HG03558 (cell line): ENCODE measurements at regions not wholly inside any gene's neighbourhood (a gene's known extent, or its start where the extent isn't known, plus 50 kb on each side); places are given as distances from the start of the nearest gene placed in this dataset.
"Not testable (repeated sequence)": the region's sequence is repeated elsewhere in the genome, so short reads cannot be mapped to it uniquely, and the experiment has no call there.

Experiments used
- ATAC-seq: cut with Tn5 transposase; IDR thresholded peaks from one replicate; pipeline ENCODE4 v1.9.1; 2021; ENCODE audit warnings: moderate number of reproducible peaks; ENCODE audit not compliant: unreplicated experiment; ENCODE audit errors: extremely low read depth

DNA sequence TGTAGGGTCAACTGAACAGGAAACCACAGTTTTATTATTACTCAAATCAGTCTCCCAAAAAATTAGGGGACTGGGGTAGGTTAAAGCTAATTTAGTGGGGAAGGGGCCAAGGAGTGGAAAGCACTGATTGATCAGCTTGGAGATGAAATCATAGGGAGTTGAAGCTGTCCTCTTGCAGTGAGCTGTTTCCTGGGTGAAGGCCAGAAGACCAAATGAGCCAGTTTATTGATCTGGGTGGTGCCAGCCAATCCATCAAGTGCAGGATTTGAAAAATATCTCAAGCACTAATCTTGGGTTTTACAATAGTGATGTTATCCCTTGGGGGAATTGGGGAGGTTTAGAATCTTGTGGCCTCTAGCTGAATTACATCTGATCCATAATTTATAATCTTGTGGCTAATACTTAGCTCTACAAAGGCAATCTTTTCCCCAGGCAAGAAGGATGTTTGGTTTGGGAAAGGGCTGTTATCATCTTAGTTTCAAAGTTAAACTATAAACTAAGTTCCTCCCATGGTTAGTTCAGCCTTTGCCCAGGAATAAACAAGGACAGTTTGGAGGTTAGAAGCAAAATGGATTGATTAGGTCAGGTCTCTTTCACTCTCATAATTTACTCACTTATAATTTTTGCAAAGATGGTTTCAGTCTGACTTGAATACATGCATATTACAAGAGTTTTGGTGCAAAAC, 773.5 kb downstream of the XPNPEP1 start:
- no peak for ATAC-seq

- ATAC-seq, result no peak
These were observed 795.9 kb downstream of the XPNPEP1 start for GRCh38 chr10:109127363-109127762.

GRCh38 chr10:109126541-109126940, 796.8 kb downstream of the XPNPEP1 start:
- ATAC-seq, result no peak

DNA sequence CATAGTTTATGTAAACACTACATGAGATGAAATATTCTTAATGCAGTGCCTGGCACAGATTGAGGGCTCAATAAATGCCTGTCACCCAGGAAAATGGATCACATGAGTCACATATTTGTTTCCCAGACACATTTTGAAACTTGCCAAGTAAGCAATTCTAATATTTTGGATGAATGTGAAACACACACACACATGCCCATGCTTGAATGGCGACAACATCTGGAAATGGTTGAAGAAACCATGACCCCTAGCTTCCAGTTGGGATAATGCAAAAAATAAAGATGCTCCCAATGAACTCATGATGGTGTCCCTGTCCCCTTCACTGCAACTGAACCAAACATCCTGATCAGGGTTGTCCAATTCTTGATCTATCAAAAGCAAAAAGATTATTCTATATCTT, 797.3 kb downstream of the XPNPEP1 start:
- no peak for ATAC-seq

DNA sequence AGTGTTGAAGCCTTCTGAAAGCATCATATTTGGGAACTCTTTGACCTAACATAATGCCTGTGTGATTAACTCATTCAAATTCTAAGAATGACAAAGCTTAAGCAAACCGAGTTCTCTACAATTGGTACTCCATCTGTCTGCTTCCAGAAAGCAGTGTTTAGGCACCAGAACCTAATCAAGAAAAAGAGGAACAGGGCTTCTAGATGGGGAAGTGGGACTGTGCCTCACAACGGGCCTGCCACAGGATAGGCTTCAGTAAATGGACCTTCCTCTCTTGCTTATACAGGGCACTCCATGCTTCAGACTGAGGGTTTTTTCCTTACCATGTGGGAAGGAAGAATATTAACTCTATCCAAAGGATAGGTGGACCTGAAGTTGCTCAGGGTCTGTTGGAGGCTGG, 808.1 kb downstream of the XPNPEP1 start:
- no peak for ATAC-seq

GRCh38 chr10:109114579-109114978, 808.7 kb downstream of the XPNPEP1 start:
- no peak for ATAC-seq

DNA sequence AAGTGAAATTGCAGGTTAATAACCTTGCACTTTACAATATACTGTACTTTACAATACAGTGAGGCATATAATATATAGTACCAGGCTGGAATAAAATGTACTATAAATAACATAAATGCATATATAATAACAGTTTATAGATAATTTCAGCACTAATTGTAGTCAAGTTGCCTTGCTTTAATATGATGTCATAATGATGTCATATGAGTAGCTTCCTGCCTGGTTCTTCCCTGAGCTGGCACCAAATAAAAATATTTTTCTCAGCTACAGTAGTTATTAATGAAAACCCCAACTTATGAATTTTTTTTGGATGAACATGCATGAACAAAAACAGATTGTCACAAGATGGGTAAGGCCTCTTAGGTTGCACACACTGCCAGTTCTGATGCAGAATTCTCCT, 816.7 kb downstream of the XPNPEP1 start:
- ATAC-seq, result no peak

GRCh38 chr10:109105725-109106124, 817.6 kb downstream of the XPNPEP1 start:
- no peak for ATAC-seq

- no peak for ATAC-seq
These were observed 818.5 kb downstream of the XPNPEP1 start for GRCh38 chr10:109104806-109105205.

DNA sequence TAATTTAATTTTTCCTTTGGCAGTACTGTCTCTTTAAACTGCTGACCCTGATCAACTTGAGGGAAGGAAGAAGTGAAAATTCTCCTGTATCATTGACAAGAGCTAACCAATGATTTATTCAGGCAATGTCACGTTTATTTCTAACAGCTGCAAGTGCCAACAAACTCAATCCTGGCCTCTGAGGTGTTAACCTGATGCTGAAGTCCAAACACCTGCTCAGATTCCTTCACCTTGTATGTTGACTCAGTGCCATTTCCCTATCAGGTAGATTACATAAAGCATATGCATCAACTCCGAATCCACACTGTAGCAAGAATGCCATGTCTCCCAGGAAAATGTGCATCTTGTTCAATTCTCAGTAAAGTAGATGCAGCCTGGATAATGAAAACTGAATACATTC, 820.0 kb downstream of the XPNPEP1 start:
- no peak for ATAC-seq

DNA sequence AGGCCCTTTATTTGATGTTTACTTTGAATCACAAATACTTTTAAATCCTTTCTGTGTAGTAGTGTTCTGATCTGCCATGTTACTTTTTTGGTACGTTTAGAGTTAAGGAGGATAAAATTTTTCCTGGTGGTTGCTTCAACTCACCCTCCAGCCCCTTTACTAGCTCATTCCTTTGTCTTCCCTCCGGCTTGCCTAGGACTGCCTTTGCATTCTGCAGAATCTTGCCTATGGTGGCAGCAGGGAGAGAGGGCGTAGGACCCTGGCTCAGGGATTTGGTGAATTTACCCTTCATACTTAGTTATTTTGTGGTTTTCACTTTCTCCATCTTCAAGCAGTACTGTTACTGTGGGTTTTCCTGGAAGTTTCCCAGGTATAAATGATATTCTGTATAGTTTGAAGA, 833.5 kb downstream of the XPNPEP1 start:
- no peak for ATAC-seq

GRCh38 chr10:109071539-109071938, 851.8 kb downstream of the XPNPEP1 start:
- no peak for ATAC-seq

GRCh38 chr10:109070492-109070891, 852.8 kb downstream of the XPNPEP1 start:
- no peak for ATAC-seq

GRCh38 chr10:109067031-109067430, 856.3 kb downstream of the XPNPEP1 start:
- ATAC-seq, result no peak

- ATAC-seq, result no peak
These were observed 857.5 kb downstream of the XPNPEP1 start for GRCh38 chr10:109065821-109066220.

GRCh38 chr10:109062371-109062770, 860.9 kb downstream of the XPNPEP1 start:
- peak; percentile 74 for ATAC-seq

DNA sequence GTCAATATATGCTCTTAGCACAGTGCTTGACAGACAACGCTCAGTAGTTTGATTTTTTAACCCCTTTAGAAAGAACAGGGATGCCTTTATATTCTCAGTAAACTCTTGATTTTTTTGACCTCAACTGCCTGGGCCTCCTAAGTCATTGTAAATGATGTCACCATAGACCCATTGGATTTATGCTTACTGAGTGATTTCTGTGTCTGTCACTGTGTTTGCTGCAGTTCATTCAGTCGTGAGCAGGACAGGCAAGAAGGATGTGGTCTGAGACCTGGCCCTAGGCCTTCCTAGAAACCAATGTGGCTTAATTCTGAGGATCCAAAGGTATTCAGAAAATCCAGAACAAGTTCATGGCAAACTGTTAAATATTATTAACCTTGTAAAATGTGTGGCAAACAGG, 868.1 kb downstream of the XPNPEP1 start:
- ATAC-seq, result no peak

DNA sequence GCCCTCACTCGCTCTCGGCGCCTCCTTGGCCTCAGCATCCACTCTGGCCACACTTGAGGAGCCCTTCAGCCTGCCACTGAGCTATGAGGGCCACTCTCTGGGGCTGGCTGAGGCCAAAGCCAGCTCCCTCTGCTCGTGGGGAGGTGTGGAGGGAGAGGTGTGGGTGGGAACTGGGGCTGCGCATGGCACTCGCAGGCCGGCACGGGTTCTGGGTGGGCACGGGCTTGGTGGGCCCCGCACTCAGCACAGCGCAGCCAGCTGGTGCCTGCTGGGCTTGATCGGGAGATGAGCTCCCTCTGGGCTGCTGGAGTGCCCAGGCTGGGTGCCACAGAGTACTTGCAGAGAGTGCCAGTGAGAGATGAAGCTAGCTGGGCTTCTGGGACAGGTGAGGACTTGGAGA, 875.5 kb downstream of the XPNPEP1 start:
- ATAC-seq, result no peak

DNA sequence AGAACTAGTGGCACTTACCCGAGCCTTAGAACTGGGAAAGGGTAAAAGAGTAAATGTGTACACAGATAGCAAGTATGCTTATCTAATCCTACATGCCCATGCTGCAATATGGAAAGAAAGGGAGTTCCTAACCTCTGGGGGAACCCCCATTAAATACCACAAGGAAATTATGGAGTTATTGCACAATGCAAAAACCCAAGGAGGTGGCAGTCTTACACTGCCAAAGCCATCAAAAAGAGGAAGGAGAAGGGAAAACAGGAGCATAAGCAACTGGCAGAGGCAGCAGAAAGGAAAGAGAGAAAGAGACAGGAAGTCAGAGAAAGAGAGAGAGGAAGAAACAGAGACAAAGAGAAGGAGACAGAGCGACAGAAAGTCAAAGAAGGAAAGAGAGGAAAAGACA, 876.9 kb downstream of the XPNPEP1 start:
- ATAC-seq, result not testable (repeated sequence)

DNA sequence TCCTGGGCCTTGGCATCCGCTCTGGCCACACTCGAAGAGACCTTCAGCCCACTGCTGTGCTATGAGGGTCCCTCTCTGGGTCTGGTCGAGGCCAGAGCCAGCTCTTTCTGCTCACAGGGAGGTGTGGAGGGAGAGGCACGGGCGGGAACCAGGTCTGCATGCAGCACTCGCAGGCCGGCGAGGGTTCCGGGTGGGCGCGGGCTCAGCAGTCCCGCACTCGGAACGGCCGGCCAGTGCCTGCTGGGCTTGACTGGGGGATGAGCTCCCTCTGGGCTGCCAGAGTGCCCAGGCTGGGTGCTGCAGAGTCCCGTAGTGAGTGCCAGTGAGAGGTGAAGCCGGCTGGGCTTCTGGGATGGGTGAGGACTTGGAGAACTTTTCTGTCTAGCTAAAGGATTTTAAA, 882.7 kb downstream of the XPNPEP1 start:
- ATAC-seq, result no peak

DNA sequence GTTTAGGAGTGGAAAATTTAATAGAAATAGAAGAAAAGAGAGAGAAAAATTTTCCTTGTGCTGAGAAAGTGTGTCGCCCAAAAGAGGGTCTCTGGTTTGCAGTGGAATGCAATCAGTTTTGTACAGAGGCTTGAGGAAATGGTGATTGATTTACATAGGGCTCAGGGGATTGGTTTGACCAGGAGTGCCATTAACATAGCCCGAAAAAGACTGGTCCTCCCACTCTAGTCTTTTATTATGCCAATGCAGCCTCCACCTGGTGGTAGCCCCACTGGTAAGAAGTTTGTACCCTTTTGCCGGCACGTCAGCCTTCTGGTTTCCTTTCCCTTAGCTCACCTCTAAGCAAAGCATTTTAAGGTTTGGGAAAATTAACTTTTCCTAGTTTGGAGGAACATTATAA, 885.3 kb downstream of the XPNPEP1 start:
- ATAC-seq, result no peak

GRCh38 chr10:109030581-109031210, 892.6 kb downstream of the XPNPEP1 start:
- no peak for ATAC-seq
